Stimulated activated CD4-positive, alpha-beta T cell treated with anti-CD3 and anti-CD28 coated beads, Interleukin-12 subunit alpha, Interleukin-12 subunit beta, amount 100 ng/mL, for 48 hours (primary cell): ENCODE measurements at regions not wholly inside any gene's neighbourhood (a gene's known extent, or its start where the extent isn't known, plus 50 kb on each side); places are given as distances from the start of the nearest gene placed in this dataset.
"Not testable (repeated sequence)": the region's sequence is repeated elsewhere in the genome, so short reads cannot be mapped to it uniquely, and the experiment has no call there.

Experiments used
- DNase-seq, 3 donors: peaks; one replicate each; pipeline ENCODE4 v3.0.0-alpha.2; 2020; ENCODE audit warnings: low read depth in 2 of 3, low spot score in 1 of 3

DNA sequence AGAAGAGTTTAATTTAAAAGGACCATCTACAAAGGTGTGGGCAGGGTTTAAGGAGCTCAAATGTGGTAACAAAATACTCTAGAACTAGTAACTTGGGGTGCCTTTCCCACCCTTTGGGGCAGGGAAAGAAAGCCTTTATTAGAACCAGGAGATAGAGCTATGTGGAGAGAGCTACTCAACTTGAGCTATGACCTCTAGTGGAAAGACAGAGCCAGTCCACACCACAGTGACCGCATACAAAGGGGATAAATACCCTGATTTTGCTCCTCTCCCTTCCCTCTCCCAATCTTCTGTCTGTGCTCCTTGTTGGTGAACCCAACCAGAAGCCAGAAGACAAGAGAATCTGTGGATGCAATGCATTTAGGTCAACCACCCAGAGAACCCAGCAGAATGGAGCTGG lies 54.4 kb upstream of the JAK1 start:
- DNase-seq, result no peak

- DNase-seq, result no peak
Measured at GRCh38 chr1:65021795-65022194, 55.4 kb upstream of the JAK1 start.

GRCh38 chr1:65022216-65022615 lies 55.9 kb upstream of the JAK1 start:
- no peak for DNase-seq

DNA sequence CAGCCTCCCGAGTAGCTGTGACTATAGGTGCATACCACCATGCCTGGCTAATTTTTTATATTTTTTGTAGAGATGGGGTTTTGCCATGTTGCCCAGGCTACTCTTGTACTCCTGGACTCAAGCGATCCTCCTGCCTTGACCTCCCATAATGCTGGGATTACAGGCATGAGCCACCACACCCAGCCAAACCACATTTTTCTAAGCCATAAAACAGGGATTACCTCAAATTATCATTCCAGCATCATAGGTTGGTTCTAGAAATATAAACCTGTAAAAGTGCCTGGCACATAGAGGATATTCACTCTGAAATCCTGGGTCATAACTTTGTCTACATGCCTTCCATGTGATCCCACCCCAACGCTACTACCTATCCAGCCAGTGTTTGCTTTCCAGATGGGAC lies 59.4 kb upstream of the JAK1 start:
- DNase-seq, result no peak

- DNase-seq, result no peak
Measured at GRCh38 chr1:65026235-65026634, 59.9 kb upstream of the JAK1 start.

DNA sequence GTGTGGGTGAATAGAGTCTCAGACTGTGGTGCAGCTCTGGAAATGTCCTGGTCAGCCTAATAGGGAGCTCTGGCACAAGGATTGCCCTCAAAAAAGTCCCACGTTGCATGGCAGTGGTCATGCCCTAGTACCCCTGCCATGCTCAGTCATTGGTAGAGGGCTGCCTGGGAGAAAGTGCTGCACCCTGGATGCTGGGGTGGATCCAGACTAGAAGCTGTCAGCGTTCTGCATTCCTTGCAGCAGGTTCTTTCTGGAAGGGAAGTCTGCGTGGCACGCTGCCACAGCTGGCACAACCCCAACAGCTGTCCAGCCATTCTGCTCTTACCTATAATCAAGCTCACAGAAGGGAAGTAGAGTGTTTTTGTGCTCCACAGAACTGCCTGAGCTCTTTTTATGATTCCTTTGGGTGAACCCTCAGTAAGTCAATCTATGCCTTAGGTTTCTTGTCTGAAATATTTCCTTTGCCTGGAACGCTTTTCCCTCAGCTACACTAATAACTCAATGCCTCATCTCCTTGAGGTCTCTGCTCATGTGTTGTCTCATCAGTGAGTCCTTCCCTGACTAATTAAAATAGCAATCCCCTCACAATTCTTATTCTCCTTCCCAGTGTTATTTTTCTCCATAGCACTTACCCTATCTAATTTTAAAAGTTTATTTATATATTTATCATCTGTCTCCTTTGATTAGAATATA lies 61.5 kb upstream of the JAK1 start:
- no peak for DNase-seq

DNA sequence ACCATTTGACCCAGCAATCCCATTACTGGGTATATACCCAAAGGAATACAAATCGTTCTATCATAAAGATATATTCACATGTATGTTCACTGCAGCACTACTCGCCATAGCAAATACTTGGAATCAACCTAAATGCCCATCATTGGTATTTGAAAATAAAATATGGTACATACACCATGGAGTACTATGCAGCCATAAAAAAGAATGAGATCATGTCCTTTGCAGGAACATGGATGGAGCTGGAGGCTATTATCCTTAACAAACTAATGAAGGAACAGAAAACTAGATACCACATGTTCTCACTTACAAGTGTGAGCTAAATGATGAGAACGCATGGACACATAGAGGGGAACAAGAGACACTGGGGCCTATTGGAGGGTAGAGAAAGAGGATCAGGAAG lies 63.1 kb upstream of the JAK1 start:
- DNase-seq, result not testable (repeated sequence)

- not testable (repeated sequence) for DNase-seq
Measured at GRCh38 chr1:65034879-65035278, 68.5 kb upstream of the JAK1 start.

GRCh38 chr1:65036570-65037051 lies 70.3 kb upstream of the JAK1 start:
- no peak for DNase-seq

GRCh38 chr1:65039066-65039465 lies 72.7 kb upstream of the JAK1 start:
- no peak for DNase-seq

DNA sequence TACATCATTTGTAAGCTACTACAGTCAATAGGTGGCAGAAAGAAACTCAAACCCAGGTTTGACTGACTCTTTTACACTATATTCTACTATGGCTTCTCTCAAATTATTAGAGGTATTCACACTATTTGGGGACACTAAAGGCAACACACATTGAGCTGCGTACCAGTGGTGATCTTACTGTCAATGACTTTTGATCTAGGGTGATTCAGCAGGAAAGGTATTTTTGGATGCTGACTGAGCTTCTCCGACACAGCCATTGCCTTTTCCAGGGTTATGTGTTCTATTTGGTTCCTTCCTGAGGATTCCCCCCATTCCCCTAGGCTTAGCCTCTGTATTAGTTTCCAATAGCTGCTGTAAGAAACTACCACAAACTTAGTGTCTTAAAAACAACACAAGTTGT lies 73.2 kb upstream of the JAK1 start:
- no peak for DNase-seq

GRCh38 chr1:65042467-65042866 lies 76.1 kb upstream of the JAK1 start:
- DNase-seq, result no peak

GRCh38 chr1:65044411-65044810 lies 78.1 kb upstream of the JAK1 start:
- DNase-seq, result no peak

DNA sequence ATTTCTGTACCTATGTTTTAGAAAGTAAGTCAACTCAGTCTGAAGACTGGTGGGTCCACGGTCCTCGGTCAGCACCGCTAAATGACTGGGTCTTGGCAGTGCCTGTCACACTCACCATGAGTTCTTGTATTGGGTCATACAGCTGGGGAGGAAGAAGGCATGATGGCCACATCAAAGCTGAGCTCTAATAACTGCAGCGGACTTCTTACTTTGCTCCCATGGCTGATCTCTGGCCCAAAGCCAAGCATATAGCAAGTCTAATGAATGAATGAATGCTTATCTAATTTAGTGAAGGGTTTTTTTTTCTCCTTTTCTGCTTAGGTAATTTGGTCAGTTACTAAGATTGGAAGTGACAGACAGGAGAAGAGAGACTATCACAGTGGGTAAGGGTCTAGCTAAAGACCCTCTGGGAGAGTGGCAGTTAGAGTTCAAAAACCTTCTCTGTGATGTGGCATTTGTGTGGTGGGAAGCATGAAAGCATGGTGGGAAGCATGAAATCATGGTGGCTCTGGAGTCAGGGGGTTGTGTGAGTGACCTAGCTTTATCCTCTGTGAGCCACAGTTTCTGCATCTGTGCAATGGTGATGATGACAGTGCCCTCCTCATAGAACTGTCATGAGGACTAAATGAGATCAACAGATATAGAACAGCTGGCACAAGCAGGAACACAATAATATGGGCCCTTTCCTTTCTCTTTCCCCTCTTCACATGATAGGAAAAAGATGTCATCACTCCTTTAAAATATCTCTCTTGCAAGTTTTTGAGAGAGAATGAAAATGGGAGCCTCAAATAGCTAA lies 78.9 kb upstream of the JAK1 start:
- DNase-seq, result no peak

DNA sequence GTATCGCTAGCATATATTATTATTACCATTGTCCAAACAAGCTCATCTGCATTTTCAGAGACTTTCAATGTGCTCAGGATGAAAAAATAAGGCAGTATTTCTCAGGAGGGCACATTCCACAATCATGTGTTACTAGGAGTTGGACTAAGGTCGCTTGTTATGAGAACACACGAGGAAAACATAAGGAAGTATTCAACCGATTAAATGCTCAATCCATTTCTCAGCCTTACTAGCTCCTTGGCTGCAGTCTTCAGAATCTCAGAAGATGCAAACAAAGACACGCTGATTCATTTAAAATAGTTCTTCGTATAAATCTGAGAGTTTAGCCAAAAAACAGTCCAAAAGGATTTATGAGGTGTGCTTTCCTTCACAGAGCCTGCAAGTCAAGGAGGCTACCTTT lies 82.0 kb upstream of the JAK1 start:
- DNase-seq, result no peak

DNA sequence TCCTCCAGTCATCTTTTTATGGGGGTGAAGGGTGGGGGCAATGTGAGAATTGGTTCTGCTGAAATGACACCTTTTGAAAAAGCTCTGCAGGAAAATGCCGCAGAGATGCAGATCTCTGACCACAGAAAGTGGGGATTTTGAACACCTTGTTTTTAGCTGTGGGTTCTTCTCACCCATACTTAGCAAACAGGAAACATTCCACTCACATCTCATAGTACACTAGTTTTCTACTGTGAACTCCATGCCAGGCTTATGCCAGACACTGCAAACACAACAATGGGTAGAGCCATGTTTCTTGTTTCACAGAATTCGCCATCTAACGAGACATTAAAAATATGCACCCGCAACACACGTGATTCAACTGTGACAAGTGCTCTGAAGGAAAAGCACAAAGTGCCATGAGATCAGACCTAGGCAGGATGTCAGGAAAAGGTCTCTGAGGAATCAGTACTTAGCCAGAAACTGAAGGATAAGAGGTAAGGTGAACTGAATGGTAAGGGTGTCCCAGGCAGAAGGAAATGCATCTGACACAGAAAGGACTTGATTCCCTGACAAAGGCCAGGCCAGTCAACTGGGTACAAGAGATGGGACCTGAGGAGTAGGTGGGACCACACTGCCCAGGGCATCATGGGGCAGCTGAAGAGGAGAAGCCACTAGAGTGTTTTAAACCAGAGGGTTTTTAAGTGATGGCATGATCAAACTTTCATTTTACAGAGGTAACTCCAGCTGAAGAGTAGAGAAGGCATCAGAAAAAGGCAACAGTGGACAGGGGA lies 83.8 kb upstream of the JAK1 start:
- DNase-seq, result no peak

DNA sequence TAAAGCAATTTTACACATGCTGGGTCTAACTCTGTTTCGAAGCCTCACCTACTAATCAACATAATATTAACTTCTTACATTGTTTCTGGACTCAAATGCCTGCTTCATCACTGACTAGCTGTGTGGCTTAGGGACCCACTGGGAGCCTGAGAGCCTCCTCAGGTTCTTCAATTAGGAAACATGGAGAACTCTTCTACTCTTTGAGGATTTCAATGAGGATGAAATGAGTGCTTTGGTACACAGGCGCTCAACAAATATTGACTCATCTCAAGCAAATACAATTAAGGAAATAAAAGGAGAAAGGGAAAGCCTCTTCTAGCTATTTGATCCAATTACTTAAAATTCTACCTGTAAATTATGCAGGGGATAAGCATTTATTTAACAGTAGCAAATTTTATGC lies 84.4 kb upstream of the JAK1 start:
- no peak for DNase-seq

GRCh38 chr1:65054481-65054880 lies 88.1 kb upstream of the JAK1 start:
- no peak for DNase-seq

DNA sequence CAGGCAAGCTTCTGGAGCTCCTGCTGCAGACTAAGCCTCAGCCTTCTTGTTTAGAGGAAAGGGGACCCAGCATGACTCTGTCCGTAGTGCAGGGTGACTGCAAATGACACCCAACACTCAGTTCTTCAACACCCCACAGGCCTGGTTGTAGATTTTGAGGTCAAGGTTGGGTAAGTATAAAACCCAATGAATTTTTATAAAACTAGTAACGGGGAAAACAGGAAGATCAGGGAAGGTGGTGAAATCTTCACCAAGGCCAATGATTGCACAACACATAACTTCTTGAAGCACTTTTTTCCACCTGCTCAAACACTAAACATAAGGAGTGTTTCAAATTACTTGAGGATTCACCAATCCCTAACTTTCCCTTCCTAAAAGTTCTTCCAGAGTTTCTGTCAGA lies 89.4 kb upstream of the JAK1 start:
- no peak for DNase-seq

DNA sequence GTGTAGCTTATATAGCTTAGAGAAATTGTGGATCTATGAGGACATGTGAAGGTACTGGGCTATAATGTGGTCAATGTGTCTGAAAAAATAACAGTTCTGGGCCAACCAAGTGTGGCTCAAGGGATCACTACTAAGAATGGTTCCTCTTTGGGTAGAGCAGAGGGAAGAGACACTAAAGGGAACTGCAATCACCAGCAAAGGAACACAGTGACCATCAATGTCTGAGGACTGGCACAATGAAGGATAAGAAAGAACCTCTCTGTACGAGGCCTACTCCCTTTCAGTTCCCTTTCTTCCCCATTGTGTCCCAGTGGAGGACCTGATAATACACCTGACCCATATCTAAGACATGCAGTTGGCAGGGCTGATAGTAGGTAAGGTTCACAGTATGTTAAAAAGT lies 89.9 kb upstream of the JAK1 start:
- DNase-seq, result no peak

- DNase-seq, result no peak
Measured at GRCh38 chr1:65056866-65057265, 90.5 kb upstream of the JAK1 start.
